DND-41 (cell line): ENCODE measurements at regions not wholly inside any gene's neighbourhood (a gene's known extent, or its start where the extent isn't known, plus 50 kb on each side); places are given as distances from the start of the nearest gene placed in this dataset.

Source experiments
- CTCF ChIP-seq: IDR thresholded peaks from 2 replicates; pipeline ENCODE4 v1.5.1; 2012; ENCODE audit warnings: borderline replicate concordance, low read length, moderate library complexity, mild to moderate bottlenecking; ENCODE audit not compliant: poor library complexity, severe bottlenecking; ENCODE audit errors: extremely low read depth
- EZH2 ChIP-seq: IDR thresholded peaks from 3 replicates; pipeline ENCODE4 v1.6.1; 2012; ENCODE audit warnings: borderline replicate concordance, low read depth, mild to moderate bottlenecking, moderate library complexity, low read length, inconsistent platforms; ENCODE audit not compliant: severe bottlenecking

- no peak for TF ChIP-seq CTCF
- TF ChIP-seq EZH2 = no peak
Observed at GRCh38 chr9:100715100-100715380, 137.2 kb downstream of the CAVIN4 start.
